GM19438 (cell line): ENCODE measurements at regions not wholly inside any gene's neighbourhood (a gene's known extent, or its start where the extent isn't known, plus 50 kb on each side); places are given as distances from the start of the nearest gene placed in this dataset.
"Not testable (repeated sequence)": the region's sequence is repeated elsewhere in the genome, so short reads cannot be mapped to it uniquely, and the experiment has no call there.

Experiments used
- ATAC-seq: cut with Tn5 transposase; IDR thresholded peaks from one replicate; pipeline ENCODE4 v1.9.1; 2021; ENCODE audit warnings: low read depth; ENCODE audit not compliant: unreplicated experiment

DNA sequence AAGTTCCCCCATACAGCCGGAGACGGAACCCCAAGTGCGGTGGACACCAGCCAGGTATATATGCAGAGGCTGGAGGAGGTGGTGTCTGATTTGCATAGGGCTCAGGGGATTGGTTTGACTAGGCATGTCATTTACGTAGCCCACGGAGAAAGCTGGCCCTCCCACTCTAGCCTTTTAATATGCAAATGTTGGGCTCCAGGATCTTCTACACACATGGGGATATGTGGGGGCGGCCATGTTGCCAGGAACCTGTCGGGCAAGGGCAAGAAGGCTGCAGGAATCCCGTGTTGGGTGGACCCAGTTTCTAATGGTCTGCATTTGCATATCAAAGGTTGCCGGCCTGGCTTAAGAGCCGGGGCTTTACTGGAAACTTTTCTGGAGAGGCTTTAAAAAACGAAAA is 57.4 kb downstream of the FTHL17 start:
- ATAC-seq, result not testable (repeated sequence)

DNA sequence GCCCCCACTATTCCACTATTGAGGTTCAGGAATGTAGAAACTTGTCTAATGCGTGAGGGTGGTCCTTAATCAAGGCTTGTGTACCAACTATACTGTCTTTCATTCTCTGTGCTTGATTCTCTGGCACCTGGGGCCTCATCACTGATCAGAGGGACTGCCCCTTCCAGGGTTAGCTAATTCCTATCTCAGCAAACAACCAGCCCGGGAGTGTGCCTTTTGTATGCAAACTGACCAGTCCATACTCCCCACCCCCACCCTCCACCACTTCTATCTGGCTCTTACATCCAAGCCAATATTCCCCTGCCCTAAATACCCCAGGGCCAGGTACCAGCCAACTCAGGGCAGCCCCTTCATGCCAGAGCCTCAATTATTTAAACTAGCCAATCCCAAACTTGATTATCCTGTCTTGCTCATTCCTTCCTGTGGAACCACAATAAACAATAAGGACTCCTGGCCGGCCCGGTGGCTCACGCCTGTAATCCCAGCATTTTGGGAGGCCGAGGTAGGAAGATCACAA is 59.3 kb downstream of the FTHL17 start:
- no peak for ATAC-seq

DNA sequence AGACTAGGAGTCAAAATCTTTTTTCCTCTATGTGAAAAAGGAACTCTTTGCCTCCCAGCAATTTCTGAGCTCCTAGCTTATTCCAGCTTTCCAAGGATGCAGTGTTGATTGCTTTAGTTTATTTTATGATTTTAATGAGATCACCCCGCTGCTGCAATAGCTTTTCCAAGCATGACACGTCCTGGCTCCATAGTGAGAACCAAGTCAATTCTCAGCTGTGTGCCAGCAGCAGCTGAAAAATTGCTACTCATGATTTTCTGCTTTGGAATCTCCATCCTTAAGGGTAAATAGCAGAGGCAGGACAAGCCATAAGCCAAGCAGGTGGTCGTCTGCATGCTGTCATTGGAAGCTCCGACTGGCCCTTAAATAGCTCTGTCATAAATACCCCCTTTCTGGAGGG is 64.5 kb downstream of the FTHL17 start:
- no peak for ATAC-seq

DNA sequence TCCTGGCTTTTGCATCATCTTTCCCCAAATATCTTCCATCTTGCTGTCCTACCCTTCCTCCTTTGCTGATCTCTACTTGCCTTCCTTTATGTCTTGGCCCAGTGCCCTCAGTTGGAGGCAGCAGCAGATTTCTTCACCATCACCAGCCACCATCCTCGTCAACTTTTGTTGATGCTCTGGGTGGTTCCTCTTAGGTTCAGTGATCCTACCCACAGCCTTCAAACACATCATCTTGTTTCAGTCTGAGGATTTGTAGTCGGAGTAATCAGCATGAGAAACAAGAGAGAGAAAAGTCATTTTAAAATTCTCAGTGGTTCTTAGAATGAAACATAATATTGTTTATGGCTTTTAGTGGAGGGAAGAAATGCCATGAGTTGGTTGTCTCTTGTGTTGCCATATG is 65.8 kb downstream of the FTHL17 start:
- no peak for ATAC-seq

DNA sequence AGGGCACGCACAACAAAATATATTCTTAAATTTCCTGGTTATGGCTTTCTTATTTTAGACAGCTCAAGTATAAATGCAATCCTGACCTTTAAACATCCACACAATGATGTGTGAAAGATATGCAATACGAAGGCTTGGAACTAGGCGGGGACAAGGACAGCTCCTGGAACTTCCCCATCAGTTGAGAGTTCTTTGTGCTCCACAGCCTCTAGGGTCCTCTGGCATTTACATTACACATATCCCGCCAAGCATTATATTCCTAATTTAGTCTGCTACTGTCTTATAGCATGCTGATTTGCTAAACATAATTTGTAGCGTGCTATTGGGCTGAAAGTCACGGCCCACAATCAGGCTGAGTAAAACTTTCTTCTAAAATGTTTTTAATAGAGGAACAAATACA is 74.4 kb downstream of the FTHL17 start:
- ATAC-seq, result no peak

DNA sequence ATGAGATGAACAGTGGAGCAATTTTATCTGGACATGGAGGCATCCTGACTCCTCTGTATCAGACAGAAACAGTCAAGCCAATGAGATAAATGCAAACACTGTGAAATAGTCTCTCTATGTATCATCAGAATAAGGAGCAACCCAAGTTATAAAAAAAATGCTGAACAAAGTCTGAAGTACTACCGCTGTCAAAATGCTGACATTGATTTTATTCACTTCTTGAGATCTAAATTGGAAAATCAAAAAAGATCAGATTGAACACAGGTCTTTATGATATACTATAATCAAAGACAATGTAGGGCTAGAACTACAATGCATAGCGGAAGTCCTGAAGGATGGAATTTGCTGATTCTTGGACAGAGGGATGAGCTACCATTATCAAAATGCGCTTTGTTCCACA is 76.1 kb downstream of the FTHL17 start:
- no peak for ATAC-seq

DNA sequence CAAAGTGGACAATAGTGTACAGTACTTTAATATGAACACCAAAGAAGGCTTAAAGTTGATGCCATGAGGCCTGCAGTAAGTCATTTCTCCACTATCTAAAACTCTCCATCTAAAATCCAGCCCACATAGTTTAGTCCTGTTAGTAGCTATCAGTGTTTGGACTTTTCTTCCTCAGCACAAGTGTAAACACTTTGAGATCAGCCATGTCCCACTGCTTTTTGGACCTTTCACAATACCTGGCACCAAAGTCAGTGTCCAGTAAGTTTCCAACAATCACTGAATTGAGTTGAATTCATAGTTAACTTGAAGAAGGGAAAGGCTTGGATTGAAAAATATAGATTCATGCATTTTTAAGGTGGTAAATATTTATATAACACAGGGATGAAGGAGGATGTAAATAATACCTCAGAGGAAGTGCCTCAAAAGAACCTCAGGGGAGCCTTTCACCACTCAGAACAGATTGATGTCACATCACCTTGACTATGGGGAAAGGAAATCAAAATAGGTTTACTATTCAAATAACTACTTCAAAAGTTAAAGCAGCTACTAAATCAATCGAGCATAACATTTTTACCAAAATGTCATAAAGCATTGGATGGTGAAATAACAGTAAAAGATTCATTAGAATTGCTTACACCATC is 76.7 kb downstream of the FTHL17 start:
- no peak for ATAC-seq

DNA sequence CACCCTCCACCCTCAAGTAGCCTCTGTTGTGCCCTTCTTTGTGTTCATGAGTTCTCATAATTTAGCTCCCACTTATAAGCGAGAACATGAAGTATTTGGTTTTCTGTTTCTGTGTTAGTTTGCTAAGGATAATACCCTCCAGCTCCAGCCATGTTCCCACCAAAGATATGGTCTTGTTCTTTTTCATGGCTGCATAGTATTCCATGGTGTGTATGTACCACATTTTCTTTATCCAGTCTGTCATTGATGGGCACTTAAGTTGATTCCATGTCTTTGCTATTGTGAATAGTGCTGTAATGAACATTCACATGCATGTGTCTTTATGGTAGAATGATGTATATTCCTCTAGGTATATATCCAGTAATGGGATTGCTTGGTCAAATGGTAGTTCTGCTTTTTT is 77.8 kb downstream of the FTHL17 start:
- ATAC-seq, result not testable (repeated sequence)

DNA sequence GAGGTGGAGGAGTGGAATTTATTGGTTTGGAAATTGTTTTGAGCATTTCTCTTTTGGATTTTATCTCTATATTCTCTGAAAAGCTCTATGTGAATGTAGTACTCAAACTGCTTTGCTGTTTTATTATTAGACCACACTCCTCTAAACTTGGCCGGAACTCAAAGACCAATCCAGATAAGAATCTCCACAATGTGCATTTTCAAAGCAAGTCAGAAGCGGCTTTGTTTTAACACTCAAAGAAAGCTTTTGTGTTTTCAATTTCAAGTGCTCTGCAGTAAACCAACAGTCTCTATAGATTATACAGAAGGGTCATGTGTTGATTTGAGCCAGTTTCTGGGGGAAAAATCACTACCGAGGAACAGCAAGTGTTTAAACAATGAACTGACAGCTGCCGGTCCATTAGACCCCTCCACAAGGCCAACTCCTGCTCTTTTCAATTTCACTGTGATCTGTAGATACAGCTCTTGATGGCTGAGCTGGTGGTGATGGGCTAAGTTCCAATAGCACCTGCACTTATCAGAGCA is 79.4 kb downstream of the FTHL17 start:
- no peak for ATAC-seq

DNA sequence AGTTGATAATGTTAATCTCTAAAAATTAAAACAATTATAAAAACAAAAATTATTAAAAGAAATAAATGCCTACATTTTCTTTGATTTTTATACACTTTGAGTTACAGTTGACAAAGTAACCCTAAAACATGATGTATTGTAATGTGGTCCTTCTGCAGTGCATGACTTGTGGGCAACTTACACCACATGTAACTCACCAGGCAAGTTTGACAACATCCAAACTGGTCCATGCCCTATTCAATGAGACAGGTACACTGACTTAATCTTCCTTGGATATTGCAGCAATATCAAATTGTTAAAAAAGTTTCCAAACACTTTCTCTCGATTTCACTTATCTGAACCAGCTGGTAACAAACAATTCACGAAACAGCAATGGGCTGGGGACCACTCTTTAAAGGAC is 81.5 kb downstream of the FTHL17 start:
- no peak for ATAC-seq

DNA sequence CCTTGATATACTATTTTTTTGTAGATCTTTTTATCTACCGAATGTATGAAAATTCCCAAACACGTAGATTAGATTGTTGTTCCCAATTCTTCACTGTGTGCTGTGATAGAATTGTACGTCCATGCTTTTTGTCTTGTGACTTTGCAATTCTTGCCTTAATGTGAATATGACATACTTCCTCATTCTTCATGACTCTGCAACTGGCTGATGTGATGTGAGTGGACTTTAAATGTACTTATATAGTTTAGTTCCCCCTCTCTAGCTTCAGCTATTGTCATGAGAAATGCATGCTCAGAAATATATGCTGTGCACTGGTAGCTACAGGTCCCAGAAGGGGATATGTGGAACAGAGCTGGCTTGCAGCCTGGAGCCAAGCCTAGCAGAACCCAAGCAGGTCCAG is 89.4 kb downstream of the FTHL17 start:
- no peak for ATAC-seq

DNA sequence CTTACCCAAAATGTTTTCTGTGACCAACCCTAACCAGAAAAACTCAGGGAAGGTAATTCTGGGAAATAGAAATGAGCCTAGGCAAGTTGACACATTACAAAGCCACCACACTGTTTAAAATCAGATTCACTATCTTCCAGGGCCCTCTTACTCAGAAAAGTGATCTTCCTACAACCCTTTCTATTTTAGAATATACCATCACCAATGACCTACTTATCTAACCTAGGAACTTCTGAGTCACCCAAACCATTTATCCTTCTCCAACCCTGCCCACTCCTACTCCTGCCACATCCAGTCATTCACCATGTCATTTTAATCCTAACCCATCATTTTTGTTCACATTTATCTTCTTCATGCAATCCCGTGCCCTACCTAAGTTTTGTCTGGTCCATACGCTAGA is 89.9 kb downstream of the FTHL17 start:
- no peak for ATAC-seq

DNA sequence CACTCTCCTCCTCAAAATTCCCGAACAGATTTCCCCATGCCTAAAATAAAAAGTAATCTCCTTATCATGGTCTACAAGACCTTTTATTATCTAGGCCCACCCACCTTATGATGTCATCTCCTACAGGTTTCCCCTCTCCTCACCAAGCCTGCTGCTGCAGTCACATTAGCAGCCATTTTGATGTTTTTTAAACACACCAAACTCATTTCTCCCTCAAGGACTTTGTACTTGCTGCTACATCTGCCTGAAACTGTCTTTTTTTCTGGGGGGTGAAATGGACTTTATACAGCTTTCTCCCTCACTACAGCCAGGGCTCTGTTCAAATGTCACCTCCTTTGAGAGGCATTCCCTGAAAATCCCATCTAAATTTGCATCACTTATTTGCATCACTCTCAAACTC is 90.2 kb upstream of the TAB3 start:
- no peak for ATAC-seq

DNA sequence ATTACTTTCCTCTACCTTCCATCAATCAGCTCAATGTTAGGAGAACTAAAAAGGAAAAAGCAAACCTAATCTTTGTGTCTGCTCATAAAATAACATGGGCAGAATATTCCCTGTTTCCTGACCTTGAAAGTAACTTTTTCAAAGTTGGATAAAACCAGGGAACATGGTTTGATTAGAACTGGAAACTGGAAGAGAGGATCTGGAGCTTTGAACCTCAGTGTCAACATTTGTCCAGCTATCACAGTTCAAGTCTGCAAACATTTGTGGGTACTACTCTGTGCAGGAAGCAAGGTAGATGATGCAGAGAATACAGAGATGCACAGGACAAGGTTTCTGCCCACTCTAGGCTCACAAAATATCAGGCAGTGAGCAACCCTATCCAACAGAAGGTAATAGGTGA is 86.4 kb upstream of the TAB3 start:
- no peak for ATAC-seq

DNA sequence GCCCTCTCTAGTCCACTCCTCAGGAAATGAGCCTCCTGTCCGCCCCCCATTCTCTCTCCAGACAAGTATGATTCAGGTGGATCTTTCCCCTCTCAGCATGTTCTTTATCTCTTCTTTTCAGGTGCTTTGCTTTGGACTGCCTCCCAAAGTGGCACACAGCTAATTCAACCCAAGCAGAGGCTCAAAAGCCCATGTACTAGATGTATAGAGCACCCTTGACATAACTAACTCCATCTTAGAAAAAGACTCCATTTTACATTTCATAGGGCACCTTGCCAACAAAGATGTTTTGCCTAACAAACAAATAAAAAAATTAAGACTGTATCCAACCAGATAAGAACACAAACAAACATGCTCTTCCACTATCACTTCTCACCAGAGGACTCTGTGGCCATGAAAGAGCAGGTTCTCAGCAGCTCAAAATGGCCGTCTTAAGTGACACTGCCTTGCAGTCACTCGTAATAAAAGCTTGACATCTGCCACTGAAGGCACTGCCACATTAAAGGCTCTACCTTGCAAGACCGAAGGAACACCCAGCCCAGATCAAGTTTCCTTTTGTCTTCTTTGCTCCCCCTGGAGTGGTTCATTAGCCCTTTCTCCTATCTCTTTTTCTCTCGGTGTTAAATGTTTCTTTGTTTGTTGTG is 84.9 kb upstream of the TAB3 start:
- ATAC-seq, result no peak

DNA sequence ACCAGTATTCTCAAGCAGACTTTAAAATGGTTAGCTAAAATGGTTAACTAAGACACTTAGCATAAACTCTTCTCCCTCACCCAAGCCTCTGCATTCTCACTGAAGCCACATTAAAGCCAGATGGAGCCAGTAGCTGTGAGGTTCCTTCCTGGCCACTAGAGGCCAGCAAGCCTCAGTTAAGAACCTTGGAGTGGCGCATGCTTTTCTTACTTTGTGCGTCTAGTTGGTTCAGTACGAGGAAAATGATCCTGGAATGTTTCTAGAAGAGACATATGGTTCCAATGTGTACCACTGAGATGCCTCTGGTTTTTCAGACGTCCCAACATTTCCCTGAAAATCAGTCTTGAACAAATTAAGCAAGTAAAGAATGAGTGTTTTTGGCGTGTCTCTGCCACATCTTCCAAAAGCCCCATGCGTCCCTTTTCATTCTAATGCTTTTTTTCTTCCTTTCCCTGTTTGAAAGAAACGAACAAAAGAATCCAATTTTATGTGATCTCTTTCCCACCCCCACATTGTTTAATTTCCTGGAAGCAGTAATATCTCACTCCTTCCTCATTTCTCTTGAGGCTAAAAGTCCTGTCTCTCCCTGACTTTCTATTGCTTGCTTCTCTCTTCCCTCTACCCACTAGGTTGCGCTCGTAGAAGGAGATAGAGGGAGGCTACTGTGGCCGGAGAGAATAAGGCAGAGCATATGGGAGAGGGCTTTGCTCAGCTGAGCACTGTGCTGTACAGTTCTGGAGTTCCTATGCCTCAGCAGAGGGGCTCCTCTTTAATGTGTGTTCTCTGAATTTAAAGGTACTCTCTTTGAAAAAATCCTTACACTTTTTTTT is 82.9 kb upstream of the TAB3 start:
- peak; percentile 84 for ATAC-seq

DNA sequence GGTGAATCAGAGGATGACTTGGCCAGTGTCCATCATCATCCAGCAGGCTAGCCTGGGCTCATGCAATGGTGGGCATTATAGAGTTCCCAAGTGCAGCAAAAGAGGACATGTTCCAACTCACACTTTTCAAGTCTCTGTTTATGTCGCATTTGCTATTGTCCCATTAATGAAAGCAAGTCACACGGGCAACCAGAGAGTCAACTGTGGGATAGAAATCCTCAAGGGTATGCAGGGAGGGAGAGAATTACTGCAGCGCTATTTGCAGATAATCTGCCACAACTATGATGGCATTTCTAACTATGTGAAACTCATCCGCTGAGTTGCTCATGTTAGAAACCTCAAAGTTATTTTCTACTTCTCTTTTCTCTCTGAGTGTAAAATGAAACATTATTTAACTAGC is 78.5 kb upstream of the TAB3 start:
- no peak for ATAC-seq

DNA sequence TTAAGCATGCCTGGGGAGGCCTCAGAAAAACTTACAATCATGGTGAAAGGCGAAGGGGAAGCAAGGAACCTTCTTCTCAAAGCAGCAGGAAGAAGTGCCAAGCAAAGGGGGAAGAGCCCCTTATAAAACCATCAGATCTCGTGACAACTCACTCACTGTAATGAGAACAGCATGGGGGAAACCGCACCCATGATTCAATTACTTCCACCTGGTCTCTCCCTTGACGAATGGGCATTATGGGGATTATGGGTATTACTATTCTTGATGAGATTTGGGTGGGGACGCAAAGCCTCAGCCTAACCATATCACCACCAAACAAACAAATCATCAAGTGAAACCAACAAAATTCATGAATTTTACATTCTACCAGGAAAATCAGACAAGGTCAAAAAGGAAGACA is 76.7 kb upstream of the TAB3 start:
- no peak for ATAC-seq

DNA sequence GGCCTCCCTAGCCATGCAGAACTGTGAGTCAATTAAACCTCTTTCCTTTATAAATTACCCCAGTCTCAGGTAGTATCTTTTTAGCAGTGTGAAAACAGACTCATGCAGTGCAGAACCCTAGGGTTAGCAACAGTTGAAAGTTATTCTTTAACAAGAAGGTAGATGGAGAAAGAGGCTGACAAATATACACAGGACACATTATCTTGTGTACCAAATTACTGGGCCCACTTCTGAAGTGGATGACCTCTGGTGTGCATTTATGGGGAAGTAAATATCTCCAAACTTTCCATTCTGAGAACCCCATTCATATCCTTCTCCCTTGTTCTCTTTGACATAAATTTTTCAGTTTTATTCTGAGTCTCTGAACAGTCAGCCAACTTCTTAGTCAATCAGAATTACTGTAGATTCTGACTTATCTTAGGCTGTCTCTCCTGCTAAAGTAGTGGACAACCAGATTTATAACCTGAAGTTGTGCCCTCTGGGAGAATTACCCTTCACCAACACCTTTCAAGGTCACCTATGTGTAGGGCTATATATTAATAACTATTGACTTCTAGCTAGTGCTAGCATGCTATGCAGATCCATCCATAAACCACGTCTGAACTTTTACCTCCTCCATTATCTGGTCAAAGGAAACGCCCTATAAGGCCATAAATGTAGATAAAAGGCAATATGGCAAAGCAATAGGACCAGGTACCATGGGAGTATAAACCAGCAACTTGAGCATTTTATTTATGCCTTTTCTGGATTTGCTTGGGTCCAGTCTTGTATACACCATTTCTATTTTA is 72.5 kb upstream of the TAB3 start:
- no peak for ATAC-seq

DNA sequence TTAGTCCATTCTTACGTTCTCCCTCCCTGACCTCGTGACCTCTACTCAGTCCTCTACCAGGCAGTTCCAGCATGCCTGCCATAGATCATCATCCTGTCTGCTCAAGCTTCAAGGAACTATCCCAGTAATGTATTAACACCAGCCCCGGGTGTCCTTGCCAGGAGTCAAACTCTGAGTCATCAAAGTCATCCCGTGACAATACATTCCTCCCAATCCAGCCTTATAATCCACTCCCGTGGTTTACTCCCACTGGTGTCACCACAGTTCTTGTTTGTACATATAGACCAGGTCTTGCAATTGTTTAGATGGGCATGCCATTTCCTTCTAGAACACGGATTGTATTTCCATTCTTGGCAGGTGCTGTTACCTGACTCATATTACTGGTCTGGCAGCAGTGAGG is 68.7 kb upstream of the TAB3 start:
- no peak for ATAC-seq

DNA sequence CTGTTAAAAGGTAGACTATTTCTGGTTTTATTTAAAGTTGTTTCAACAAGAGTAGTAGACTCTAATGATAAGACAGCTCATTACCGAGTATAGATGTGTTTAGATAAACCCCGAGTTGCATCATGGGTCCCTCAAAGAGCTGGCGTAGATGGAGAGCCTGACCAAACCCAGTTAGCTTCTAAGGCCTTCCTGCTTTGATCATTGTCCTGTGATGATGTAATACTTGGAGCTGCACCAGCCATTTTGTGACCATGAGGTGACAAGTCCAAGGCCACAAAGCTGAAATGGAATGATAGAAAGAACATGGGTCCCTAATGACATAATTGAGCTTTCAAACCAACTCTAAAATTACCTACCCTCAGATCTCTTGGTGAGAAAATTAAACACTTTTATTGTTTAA is 66.6 kb upstream of the TAB3 start:
- no peak for ATAC-seq
